ENCODE measurements at regions not wholly inside any gene's neighbourhood (a gene's known extent, or its start where the extent isn't known, plus 50 kb on each side); places are given as distances from the start of the nearest gene placed in this dataset.
"Not testable (repeated sequence)": the region's sequence is repeated elsewhere in the genome, so short reads cannot be mapped to it uniquely, and the experiment has no call there.

- no peaks in the 10 kb centered on the region for H4K20me1 ChIP-seq (ENCODE audit: insufficient read depth, low read length)
- H3K4me3 ChIP-seq (ENCODE audit: low read length): no peak overlapping the region
- H3K36me3 ChIP-seq (replicated peaks; ENCODE audit: low read depth, low read length): peaks cover 89% of the 10 kb centered on the region
- H3K27ac ChIP-seq (ENCODE audit: low read length): no peak overlapping the region
- no peak overlapping the region for H3K9ac ChIP-seq (ENCODE audit: low read length)
- H3K9me3 ChIP-seq (ENCODE audit: insufficient read depth, low read length): peaks cover 9% of the 10 kb centered on the region
- H3K27me3 ChIP-seq (ENCODE audit: low read depth, low read length): no peaks in the 10 kb centered on the region
- H2AFZ ChIP-seq (ENCODE audit: low read depth, low read length): no peak overlapping the region
- TF ChIP-seq, protein P1, sequence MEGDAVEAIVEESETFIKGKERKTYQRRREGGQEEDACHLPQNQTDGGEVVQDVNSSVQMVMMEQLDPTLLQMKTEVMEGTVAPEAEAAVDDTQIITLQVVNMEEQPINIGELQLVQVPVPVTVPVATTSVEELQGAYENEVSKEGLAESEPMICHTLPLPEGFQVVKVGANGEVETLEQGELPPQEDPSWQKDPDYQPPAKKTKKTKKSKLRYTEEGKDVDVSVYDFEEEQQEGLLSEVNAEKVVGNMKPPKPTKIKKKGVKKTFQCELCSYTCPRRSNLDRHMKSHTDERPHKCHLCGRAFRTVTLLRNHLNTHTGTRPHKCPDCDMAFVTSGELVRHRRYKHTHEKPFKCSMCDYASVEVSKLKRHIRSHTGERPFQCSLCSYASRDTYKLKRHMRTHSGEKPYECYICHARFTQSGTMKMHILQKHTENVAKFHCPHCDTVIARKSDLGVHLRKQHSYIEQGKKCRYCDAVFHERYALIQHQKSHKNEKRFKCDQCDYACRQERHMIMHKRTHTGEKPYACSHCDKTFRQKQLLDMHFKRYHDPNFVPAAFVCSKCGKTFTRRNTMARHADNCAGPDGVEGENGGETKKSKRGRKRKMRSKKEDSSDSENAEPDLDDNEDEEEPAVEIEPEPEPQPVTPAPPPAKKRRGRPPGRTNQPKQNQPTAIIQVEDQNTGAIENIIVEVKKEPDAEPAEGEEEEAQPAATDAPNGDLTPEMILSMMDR (IDR thresholded peaks at IDR 0.05; ENCODE audit: low read depth, low read length): no peak
- TF ChIP-seq EZH2phosphoT487 (IDR thresholded peaks at IDR 0.05; ENCODE audit: low read depth): no peak
- peaks cover 13% of the 10 kb centered on the region for H3K4me1 ChIP-seq (ENCODE audit: low read length)
- no peaks in the 10 kb centered on the region for H3K79me2 ChIP-seq (ENCODE audit: low read length)
- H3K4me2 ChIP-seq (ENCODE audit: low read length): no peak overlapping the region
These were observed 64.0 kb upstream of the EDEM3 start for GRCh38 chr1:184818646-184819045.

- not testable (repeated sequence) for H4K20me1 ChIP-seq (ENCODE audit: insufficient read depth, low read length); H3K4me1 ChIP-seq (ENCODE audit: low read length); H3K9ac ChIP-seq (ENCODE audit: low read length); H3K27ac ChIP-seq (ENCODE audit: low read length); H3K4me3 ChIP-seq (ENCODE audit: low read length); H3K27me3 ChIP-seq (ENCODE audit: low read depth, low read length); H3K4me2 ChIP-seq (ENCODE audit: low read length); H3K79me2 ChIP-seq (ENCODE audit: low read length); H2AFZ ChIP-seq (ENCODE audit: low read depth, low read length)
- H3K9me3 ChIP-seq (ENCODE audit: insufficient read depth, low read length): peaks cover 17% of the 10 kb centered on the region
- H3K36me3 ChIP-seq (replicated peaks; ENCODE audit: low read depth, low read length): peaks cover 89% of the 10 kb centered on the region
These were observed 62.3 kb upstream of the EDEM3 start for GRCh38 chr1:184817003-184817402.

- H3K9ac ChIP-seq (ENCODE audit: low read length): no peak overlapping the region
- H3K27me3 ChIP-seq (ENCODE audit: low read depth, low read length): no peaks in the 10 kb centered on the region
- no peaks in the 10 kb centered on the region for H3K4me1 ChIP-seq (ENCODE audit: low read length)
- no peaks in the 10 kb centered on the region for H4K20me1 ChIP-seq (ENCODE audit: insufficient read depth, low read length)
- no peak overlapping the region for H3K4me2 ChIP-seq (ENCODE audit: low read length)
- no peaks in the 10 kb centered on the region for H3K79me2 ChIP-seq (ENCODE audit: low read length)
- no peak overlapping the region for H3K4me3 ChIP-seq (ENCODE audit: low read length)
- no peak overlapping the region for H2AFZ ChIP-seq (ENCODE audit: low read depth, low read length)
- H3K36me3 ChIP-seq (replicated peaks; ENCODE audit: low read depth, low read length): peaks cover 78% of the 10 kb centered on the region
- TF ChIP-seq EZH2phosphoT487 (IDR thresholded peaks at IDR 0.05; ENCODE audit: low read depth): no peak
- TF ChIP-seq, protein P1 (IDR thresholded peaks at IDR 0.05; ENCODE audit: low read depth, low read length): no peak
- peaks cover 17% of the 10 kb centered on the region for H3K9me3 ChIP-seq (ENCODE audit: insufficient read depth, low read length)
- no peak overlapping the region for H3K27ac ChIP-seq (ENCODE audit: low read length)
These were observed 59.0 kb upstream of the EDEM3 start for GRCh38 chr1:184813528-184814089.

DNA sequence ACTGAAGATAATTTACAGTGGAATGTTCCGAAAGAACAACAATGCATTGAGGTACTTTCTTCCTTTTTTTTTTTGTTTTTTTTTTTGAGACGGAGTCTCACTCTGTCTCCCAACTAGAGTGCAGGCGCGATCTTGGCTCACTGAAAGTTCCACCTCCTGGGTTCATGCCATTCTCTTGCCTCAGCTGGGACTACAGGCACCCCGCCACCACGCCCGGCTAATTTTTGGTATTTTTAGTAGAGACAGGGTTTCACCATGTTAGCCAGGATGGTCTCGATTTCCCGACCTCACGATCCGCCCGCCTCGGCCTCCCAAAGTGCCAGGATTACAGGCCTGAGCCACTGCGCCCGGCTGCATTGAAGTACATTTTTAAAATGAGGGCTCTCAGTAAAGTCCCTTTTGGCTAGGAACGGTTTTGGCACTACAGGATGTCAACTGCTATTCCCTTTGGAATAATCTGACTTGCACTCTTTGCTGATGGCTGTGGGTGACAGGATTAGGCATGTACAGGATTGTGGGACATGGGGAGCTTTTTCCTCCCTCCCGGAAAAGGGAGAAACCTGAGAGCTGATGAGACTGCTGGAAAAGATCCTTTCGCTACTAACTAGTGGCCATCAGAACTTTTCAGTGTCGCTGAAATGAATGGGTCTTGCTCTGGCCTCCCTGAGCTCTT lies 56.9 kb upstream of the EDEM3 start:
- Histone ChIP-seq H3K27ac (ENCODE audit: low read length) (no peak overlapping the region), H3K36me3 (replicated peaks; ENCODE audit: low read depth, low read length) (peaks cover 76% of the 10 kb centered on the region), H3K9ac (ENCODE audit: low read length) (no peak overlapping the region), H3K79me2 (ENCODE audit: low read length) (no peaks in the 10 kb centered on the region), H4K20me1 (ENCODE audit: insufficient read depth, low read length) (no peaks in the 10 kb centered on the region), H3K27me3 (ENCODE audit: low read depth, low read length) (no peaks in the 10 kb centered on the region), H3K4me2 (ENCODE audit: low read length) (no peak overlapping the region), H3K9me3 (ENCODE audit: insufficient read depth, low read length) (peaks cover 17% of the 10 kb centered on the region), H3K4me3 (ENCODE audit: low read length) (no peak overlapping the region), H2AFZ (ENCODE audit: low read depth, low read length) (no peak overlapping the region), H3K4me1 (ENCODE audit: low read length) (peaks cover 11% of the 10 kb centered on the region)
- no peak for TF ChIP-seq EZH2phosphoT487 (IDR thresholded peaks at IDR 0.05; ENCODE audit: low read depth)
- TF ChIP-seq, protein P1 (IDR thresholded peaks at IDR 0.05; ENCODE audit: low read depth, low read length): no peak
